ENCODE measurements at regions not wholly inside any gene's neighbourhood (a gene's known extent, or its start where the extent isn't known, plus 50 kb on each side); places are given as distances from the start of the nearest gene placed in this dataset.

GRCh38 chr5:53422539-53422938 is 57.9 kb upstream of the FST start:
- TF ChIP-seq CTCF (conservative IDR thresholded peaks at IDR 0.05; ENCODE audit: low read depth, low read length): no peak
- TF ChIP-seq EZH2 (IDR thresholded peaks at IDR 0.05; ENCODE audit: low read length, unreplicated experiment): no peak
- no peak for TF ChIP-seq EZH2phosphoT487 (IDR thresholded peaks at IDR 0.05; ENCODE audit: borderline replicate concordance, low read length)

Data from PC-3 (cell line).